ENCODE measurements at regions not wholly inside any gene's neighbourhood (a gene's known extent, or its start where the extent isn't known, plus 50 kb on each side); places are given as distances from the start of the nearest gene placed in this dataset.

DNA sequence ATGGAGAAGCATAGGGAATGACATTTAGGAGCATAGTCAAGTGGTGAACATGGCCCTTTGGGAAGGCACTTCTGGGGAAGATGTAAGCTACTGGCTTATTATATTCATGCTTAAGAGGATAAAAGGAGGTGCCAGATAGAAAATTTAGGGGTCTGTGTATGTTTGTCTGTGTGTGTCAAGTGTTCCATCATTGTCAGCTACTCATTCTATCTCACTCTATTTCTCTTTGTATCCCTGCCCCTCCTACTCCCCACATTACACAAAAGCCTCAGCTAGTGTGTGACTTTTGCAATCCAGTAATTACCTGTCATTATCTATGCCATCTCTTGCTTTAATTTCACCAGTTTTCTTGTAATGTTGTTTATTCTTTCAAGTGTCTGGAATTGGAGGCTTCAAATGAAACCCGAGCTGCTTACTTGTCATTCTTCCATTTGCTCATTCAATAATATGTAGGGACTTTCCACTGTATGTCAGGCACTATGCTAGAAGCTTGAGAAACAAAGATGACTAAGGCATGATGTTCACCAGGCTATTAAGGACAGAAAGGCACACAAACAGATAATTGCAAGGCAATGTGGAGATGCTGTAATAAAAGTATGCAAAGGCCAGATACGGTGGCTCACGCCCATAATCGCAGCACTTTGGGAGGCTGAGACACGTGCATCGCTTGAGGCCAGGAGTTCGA, 229.8 kb upstream of the TEX13C start:
- TF ChIP-seq, protein P1, sequence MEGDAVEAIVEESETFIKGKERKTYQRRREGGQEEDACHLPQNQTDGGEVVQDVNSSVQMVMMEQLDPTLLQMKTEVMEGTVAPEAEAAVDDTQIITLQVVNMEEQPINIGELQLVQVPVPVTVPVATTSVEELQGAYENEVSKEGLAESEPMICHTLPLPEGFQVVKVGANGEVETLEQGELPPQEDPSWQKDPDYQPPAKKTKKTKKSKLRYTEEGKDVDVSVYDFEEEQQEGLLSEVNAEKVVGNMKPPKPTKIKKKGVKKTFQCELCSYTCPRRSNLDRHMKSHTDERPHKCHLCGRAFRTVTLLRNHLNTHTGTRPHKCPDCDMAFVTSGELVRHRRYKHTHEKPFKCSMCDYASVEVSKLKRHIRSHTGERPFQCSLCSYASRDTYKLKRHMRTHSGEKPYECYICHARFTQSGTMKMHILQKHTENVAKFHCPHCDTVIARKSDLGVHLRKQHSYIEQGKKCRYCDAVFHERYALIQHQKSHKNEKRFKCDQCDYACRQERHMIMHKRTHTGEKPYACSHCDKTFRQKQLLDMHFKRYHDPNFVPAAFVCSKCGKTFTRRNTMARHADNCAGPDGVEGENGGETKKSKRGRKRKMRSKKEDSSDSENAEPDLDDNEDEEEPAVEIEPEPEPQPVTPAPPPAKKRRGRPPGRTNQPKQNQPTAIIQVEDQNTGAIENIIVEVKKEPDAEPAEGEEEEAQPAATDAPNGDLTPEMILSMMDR (IDR thresholded peaks at IDR 0.05): no peak
- TF ChIP-seq EZH2 (IDR thresholded peaks at IDR 0.05; ENCODE audit: borderline replicate concordance, insufficient read depth, low read depth, low read length, poor library complexity, severe bottlenecking): no peak
